ENCODE measurements at regions not wholly inside any gene's neighbourhood (a gene's known extent, or its start where the extent isn't known, plus 50 kb on each side); places are given as distances from the start of the nearest gene placed in this dataset.

- no peak for TF ChIP-seq CTCF (IDR thresholded peaks at IDR 0.05; ENCODE audit: low read depth, low read length, poor library complexity, severe bottlenecking)
- no peak for TF ChIP-seq EZH2phosphoT487 (IDR thresholded peaks at IDR 0.05; ENCODE audit: borderline replicate concordance, low read length)
Observed at GRCh38 chr4:137309424-137309823, 222.9 kb downstream of the PCDH18 start.
